MV-4-11 (cell line): ENCODE measurements at regions not wholly inside any gene's neighbourhood (a gene's known extent, or its start where the extent isn't known, plus 50 kb on each side); places are given as distances from the start of the nearest gene placed in this dataset.

Experiments used
- DNase-seq: peaks from one replicate; lab custom pipeline; 2025; lab: John Stamatoyannopoulos, UW

DNA sequence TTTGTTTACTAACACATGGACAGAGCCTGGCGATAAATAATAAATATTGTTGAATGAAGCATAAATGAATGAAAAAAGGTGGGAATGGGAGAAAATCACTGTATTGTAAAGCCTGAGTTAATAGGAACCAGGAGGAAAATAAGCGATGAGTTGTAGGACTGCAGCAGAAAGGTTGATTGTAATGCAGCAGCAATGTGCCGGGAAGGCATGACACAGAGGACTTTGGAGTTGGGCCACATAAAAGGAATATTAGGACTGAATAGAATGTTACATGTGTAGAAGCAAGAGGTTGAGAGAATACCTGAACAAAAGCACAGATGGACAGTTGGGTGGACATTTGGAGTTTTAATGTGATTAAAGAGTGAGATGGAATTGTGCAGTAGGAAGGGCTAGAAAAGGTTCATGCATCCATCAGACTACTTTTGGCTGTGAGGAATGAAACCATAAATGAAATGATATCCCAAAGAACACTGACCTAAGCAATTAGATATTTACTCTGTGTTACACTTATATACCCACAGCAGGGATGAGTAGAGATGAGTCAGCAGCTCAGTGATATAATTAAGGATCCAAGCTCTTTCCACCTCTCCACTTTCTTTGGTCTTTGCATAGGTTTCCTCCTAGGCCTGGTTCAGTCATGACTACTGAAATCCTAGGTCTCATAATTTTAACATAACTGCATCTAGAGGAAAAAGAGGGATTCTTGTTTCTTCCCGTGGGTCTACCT lies 55.4 kb downstream of the CCER1 start:
- no peak for DNase-seq

DNA sequence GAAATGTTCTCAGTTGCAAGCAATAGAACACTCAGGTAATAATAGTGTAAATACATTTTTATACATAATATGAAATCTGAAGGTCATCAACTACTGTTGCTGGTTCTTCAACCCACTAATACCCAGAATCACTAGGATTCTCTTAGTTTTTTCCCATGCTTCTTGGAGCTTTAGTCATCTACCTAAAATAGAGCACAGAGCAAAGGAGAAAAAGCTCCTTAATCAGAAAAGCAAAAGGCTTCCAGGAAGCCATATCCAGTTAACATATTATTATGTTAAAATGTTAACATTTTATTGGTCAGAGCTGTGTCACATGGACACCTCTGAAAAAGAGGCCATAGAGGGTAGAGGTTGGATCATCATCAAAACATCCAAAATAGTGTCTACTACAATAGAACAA lies 57.0 kb downstream of the CCER1 start:
- DNase-seq, result no peak

- DNase-seq, result no peak
Observed at GRCh38 chr12:90897316-90897715, 57.7 kb downstream of the CCER1 start.

GRCh38 chr12:90896821-90897220 lies 58.2 kb downstream of the CCER1 start:
- DNase-seq, result no peak

- DNase-seq, result no peak
Observed at GRCh38 chr12:90896164-90896563, 58.8 kb downstream of the CCER1 start.

DNA sequence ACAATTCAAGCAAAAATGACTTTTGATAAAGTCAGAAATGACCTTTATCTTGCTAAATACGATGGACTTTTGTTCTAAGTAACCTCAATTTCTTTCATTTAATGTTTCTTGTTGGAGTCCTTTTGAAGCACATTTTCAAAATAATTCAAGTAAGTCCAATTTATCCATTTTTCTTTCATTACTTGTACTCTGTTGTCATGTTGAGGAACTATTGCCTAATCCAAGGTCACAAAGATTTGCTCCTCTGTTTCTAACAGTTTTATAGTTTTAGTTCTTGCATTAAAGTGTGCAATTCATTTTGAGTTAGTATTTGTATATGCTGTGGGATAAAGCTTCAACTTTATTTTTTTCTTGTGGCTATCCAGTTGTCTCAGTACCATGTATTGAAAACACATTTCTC lies 66.7 kb downstream of the CCER1 start:
- no peak for DNase-seq

DNA sequence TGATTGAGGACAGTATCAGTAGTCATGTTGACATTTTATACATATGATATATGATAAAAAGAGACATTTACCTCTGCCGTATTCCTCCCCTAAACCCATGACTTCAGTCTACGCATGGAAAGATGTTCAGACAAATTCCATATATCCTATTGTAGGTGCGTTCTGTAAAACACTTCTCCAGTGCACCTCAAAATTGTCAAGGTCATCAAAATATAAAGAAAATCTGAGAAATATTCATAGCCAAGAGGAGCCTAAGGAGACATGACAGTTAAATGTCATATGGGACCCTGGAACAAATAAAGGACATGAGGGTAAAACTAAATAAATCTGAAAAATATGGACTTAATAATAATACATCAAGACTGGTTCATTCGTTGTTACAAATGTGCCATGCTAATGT lies 71.5 kb downstream of the CCER1 start:
- no peak for DNase-seq

DNA sequence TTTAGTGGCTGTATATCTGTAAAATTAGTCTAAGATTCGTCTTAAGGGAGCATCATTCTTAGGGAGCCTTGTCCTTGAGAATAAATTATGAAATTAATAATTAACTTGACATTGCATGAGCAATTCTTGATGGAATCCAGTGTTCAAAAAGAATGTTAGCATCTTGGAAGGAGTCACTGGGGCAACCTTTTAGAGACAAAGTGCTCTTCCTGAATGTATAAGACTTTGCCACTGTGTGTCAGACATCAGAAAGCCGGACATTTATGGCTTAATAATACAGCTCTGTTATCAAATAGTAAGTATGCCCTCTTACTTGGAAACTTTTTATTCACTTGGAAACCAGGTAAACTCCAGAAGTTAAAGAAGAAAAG lies 83.3 kb downstream of the CCER1 start:
- no peak for DNase-seq

- no peak for DNase-seq
Observed at GRCh38 chr12:90870971-90871725, 83.8 kb downstream of the CCER1 start.

GRCh38 chr12:90868626-90869025 lies 86.3 kb downstream of the CCER1 start:
- DNase-seq, result no peak

GRCh38 chr12:90859591-90859990 lies 95.4 kb downstream of the CCER1 start:
- no peak for DNase-seq

DNA sequence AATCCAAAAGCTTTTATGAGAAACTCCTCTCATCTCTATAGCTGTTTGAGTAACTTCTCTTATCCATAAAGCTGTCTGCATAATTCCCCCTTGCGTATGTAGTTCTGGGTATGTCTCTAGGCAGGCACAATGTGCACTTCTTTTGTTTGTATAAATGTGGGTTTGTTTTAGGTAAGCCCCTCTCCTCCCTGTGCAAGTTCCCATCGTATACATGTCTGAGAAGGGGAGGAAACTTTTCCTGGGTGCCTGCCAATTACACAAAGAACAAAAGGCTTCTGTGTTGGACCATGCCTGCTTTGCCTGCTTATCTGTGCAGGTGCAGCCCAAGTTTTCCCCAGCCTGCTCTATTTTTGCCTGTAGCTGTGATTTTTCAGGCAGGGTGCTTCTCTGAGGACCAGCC lies 96.7 kb downstream of the CCER1 start:
- DNase-seq, result no peak

DNA sequence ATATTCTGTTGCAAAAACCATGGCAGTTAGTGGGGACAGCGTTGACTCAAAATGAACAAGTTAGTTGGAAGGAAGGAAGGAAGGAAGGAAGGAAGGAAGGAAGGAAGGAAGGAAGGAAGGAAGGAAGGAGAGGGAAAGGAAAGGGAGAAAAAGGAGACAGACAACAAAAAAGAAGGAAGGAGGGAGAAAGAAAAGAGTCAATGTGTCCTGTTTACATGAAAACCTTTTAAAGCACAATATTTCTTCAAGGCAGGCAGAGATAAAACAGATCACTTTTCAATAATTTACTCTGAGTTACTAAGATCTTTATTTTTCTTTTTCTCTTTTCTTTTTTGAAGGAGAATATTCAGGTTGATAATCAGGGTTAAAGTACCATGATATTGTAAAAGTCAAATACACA lies 99.4 kb downstream of the CCER1 start:
- no peak for DNase-seq

GRCh38 chr12:90854136-90854689 lies 100.8 kb downstream of the CCER1 start:
- DNase-seq, result peak; percentile 25

DNA sequence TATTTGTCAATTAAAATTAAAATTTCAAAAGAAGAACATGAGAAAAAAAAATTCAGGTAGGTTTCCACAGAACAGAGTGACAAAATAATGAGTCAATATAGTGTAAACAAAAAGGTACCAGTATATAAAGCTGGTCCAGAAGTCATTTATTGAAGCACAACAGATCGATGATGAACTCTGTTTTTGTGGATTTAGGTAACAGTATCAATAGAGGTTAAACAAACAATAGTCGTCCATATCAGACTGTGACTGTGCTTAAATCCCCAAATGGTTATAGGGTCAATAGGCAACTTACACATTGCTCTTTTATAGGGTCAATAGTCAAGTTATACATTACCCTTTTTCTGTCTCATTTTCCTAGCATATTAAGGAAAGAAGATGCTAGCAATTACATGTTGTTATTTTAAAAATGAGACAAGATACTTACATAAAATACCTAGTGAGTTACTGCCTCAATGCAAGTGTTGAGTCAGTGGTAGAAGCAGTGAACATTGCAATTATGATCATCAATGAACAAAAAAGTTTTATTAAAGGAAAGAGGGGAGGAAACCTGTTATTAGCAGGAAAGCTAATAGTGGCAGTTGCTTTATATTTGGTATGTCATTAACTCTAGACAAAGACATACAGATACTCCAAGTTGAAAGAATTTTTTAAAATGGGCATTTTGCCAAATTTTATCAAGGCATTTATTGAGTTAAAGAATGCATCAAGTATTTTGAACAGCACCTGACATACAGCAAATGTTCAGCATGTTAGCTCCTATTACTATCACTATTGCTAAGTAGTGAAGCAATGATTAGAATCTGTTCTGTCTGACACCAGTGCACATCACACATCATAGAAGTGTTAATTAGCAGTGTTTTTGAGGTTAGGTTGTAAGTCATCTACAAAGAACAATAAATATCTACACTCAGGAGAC lies 102.9 kb downstream of the CCER1 start:
- no peak for DNase-seq

GRCh38 chr12:90842477-90842876 lies 112.5 kb downstream of the CCER1 start:
- DNase-seq, result no peak

- no peak for DNase-seq
Observed at GRCh38 chr12:90841336-90841735, 113.6 kb downstream of the CCER1 start.

DNA sequence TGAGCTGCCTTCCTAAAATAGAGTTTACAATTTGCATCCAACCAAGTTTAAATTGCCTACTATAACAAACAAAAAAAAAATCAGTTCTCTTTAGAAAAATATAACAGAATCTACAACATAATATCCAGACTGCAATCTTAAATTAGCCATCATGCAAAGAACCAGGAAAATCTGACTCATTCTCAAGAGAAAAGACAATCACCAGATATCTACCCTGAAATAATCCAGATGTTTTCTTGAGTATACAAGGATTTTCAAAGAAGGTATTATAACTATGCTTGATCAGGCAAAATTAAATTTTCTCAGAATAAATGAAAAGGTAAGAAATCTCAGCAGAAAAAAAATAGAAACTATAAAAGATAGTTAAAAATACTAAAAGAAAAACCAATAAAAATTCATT lies 115.6 kb downstream of the CCER1 start:
- DNase-seq, result no peak

DNA sequence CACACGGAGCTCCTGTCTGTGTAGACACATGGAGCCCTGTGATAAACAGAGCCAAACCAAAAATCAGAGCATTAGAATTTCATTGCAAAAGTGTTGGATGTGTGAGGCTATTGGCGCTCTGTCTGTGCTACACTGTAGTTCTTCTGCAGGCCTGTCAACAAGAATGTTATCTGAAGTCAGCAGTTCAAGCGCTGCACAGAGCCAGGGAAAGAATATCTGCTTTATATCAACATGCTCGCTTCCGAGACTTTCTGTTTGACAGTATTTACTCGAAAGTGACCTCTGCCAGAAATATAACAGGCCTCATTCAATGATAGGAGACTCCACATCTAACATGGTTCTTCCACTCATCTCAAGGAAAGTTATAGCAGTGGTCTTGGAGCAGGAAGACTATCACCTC lies 118.3 kb downstream of the CCER1 start:
- DNase-seq, result no peak

DNA sequence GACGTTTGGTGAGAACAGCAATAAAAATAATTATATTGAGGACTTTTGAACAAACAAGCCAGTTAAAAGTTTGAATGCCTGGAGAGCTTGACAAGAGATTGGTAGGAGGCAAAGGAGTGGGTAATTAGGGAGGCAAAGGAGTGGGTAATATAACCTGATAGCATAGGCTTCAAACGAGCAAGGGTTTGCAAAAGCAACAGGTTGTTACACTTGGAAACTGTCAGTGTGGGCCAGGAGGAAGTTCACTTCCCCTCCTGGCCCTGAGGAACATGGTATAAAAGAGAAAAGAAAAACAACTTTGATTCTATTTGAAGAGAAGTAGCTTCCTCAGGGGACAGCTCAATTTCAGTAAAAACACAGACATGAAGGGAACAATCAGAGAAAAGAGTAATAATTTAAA lies 121.7 kb downstream of the CCER1 start:
- no peak for DNase-seq

DNA sequence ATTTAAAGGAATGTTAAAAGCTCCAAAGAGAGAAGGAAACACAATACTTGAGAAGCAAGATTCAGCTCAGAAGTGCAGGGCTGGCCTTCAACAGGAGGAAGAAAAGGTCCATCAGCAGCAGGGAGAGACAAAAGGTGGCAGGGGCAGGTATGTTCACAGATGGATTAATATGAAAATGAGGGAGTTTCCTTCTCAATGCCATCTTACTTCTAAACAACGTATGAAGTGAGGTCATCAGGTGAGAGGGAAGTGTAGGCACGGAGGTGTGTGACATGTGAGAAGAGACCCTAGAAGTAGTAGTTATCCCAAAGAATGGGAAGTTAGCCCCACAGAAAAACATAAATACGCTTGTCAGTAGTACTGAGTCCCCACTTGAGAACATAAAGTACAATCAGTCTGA lies 122.5 kb downstream of the CCER1 start:
- no peak for DNase-seq

DNA sequence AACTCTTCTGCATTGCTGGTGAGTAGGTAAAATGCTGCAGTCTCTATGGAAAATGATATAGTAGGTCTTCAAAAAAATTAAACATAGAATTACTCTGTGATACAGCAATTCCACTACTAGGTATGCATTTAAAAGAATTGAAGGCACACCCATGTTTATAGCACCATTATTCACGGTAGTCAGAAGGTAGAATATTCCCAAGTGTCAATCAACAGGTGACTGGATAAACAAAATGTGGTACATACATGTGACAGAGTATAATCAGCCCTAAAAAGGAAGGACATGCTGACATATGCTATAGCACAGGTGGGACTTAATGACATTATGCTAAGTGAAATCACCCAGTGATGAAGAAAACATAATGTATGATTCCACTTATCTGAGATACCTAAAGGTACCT lies 123.3 kb downstream of the CCER1 start:
- no peak for DNase-seq
